ENCODE measurements at regions not wholly inside any gene's neighbourhood (a gene's known extent, or its start where the extent isn't known, plus 50 kb on each side); places are given as distances from the start of the nearest gene placed in this dataset.

GRCh38 chr6:149127212-149127611 is 190.3 kb upstream of the TAB2 start:
- no peak for TF ChIP-seq CTCF (IDR thresholded peaks at IDR 0.05; ENCODE audit: borderline replicate concordance, insufficient read depth, low read depth, low read length)
- no peak overlapping the region for H3K4me3 ChIP-seq (ENCODE audit: low read depth, low read length)

DNA sequence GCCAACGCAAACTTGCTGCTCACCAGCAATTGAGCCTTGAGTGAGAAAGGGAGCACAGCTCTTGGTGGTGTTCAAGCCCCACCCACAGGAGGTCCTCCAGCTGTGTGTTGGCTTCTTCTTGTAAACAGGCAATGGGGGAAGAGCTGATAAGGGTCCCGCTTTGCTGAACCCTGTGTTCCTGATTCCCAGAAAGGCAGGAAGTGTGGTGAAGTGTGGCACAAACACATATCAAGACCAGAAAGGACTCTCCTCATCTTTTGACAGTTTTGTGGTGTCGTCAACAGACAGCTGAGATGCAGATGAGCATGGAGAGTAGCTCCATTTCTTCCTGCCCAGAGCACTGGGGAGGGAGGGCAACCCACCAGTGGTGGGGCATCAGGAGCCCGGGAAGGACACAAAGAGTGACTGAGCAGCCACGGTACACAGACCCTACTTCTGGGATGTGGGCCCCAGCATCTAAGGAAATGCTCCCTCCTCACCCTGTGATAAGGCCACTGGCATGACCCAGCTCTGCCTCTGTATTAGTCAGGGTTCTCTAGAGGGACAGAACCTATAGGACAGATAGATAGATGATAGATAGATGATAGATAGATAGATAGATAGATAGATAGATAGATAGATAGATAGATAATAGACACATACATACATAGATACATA is 188.9 kb upstream of the TAB2 start:
- no peak overlapping the region for H3K4me3 ChIP-seq (ENCODE audit: low read depth, low read length)
- TF ChIP-seq CTCF (IDR thresholded peaks at IDR 0.05; ENCODE audit: borderline replicate concordance, insufficient read depth, low read depth, low read length), result no peak

GRCh38 chr6:149129371-149130077 is 188.0 kb upstream of the TAB2 start:
- TF ChIP-seq CTCF (IDR thresholded peaks at IDR 0.05; ENCODE audit: borderline replicate concordance, insufficient read depth, low read depth, low read length), result no peak
- no peak overlapping the region for H3K4me3 ChIP-seq (ENCODE audit: low read depth, low read length)

- no peak for TF ChIP-seq CTCF (IDR thresholded peaks at IDR 0.05; ENCODE audit: borderline replicate concordance, insufficient read depth, low read depth, low read length)
- H3K4me3 ChIP-seq (ENCODE audit: low read depth, low read length), result no peak overlapping the region
Measured at GRCh38 chr6:149130090-149130489, 187.4 kb upstream of the TAB2 start.

GRCh38 chr6:149130508-149130907 is 187.0 kb upstream of the TAB2 start:
- no peak overlapping the region for H3K4me3 ChIP-seq (ENCODE audit: low read depth, low read length)
- TF ChIP-seq CTCF (IDR thresholded peaks at IDR 0.05; ENCODE audit: borderline replicate concordance, insufficient read depth, low read depth, low read length), result no peak

GRCh38 chr6:149131891-149132290 is 185.6 kb upstream of the TAB2 start:
- no peak overlapping the region for H3K4me3 ChIP-seq (ENCODE audit: low read depth, low read length)
- TF ChIP-seq CTCF (IDR thresholded peaks at IDR 0.05; ENCODE audit: borderline replicate concordance, insufficient read depth, low read depth, low read length), result no peak

DNA sequence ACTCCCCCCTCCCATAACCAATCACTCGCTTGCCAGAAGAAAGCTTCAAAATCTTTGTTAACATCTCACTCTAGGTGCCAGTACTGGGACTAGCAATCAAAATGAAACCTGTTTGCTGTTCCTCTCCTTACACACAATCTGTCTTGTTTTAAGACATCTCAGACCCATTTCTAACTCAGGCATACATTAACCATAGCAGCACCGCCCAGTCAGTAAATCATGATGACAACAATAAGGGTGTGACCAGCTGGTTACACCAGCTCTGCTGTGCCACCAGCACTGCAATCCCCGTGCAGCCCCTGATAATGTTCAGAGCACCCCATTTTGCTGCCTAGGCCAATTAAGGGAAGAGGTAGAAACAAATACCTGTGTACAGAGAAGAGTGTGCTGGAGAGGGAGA is 185.2 kb upstream of the TAB2 start:
- no peak for TF ChIP-seq CTCF (IDR thresholded peaks at IDR 0.05; ENCODE audit: borderline replicate concordance, insufficient read depth, low read depth, low read length)
- H3K4me3 ChIP-seq (ENCODE audit: low read depth, low read length), result no peak overlapping the region

All from GM12875 (cell line).